HepG2 (cell line): ENCODE measurements at regions not wholly inside any gene's neighbourhood (a gene's known extent, or its start where the extent isn't known, plus 50 kb on each side); places are given as distances from the start of the nearest gene placed in this dataset.

Experiments
- ATAC-seq: fragments of 200-7000 bp; cut with Tn5 transposase; 3 replicates; pipeline ENCODE4 v1.9.1; 2020; ENCODE audit warnings: mild to moderate bottlenecking, moderate library complexity
- BruUV-seq: library from RNA; stranded (reverse); fragments of 400-500 nt; replicated peaks from 2 replicates; lab custom pipeline; 2021; lab: Mats Ljungman, UMichigan
- CTCF ChIA-PET: fragments of 300-600 bp; formaldehyde crosslinking; extraction: SDS; loops from one replicate; lab custom pipeline; 2021; ENCODE audit warnings: low total read pairs, inconsistent platforms, low intra/inter-chr PET ratio; lab: Yijun Ruan, JAX
- POLR2A ChIA-PET: fragments of 350-600 bp; sonication (Branson Sonifier 250); formaldehyde crosslinking; loops from one replicate; lab custom pipeline; 2020; ENCODE audit warnings: antibody characterized with exemption, inconsistent platforms; lab: Yijun Ruan, JAX
- DNase-seq: peaks from one replicate; pipeline ENCODE4 v3.0.0-alpha.2; 2015; ENCODE audit warnings: low spot score
- FAIRE-seq: peaks from 3 replicates; lab custom pipeline; 2011; peaks lifted over from hg19 to GRCh38; lab: Jason Lieb, UNC
- H2AFZ ChIP-seq: one replicate; pipeline ENCODE4 v1.6.1; 2011; ENCODE audit warnings: low read length, inconsistent platforms
- H3K27ac ChIP-seq: fragments of 300-600 bp; 3 replicates; pipeline ENCODE4 v1.8.0; 2011; ENCODE audit warnings: mixed run types, mild to moderate bottlenecking, mixed read lengths, low read length, inconsistent platforms; ENCODE audit not compliant: insufficient read depth; ENCODE audit errors: extremely low read length
- H3K27me3 ChIP-seq, 2 experiments: fragments of 200-600 bp in 1 of 2; 2 replicates in 1 of 2; 3 replicates in 1 of 2; pipeline versions ENCODE4 v1.6.0 to v1.8.0; 2011; ENCODE audit warnings: low read length in 2 of 2, mild to moderate bottlenecking in 2 of 2, moderate library complexity in 2 of 2, inconsistent platforms in 1 of 2; ENCODE audit not compliant: insufficient read depth in 2 of 2, control insufficient read depth in 1 of 2
- H3K36me3 ChIP-seq, 2 experiments: fragments of 200-600 bp in 1 of 2; replicated peaks in 1 of 2; 2 replicates in 1 of 2; 3 replicates in 1 of 2; pipeline versions ENCODE4 v1.5.1 to v1.8.0; 2011; ENCODE audit warnings: low read length in 2 of 2, inconsistent platforms in 1 of 2; ENCODE audit not compliant: insufficient read depth in 2 of 2, control insufficient read depth in 1 of 2
- H3K4me1 ChIP-seq: 2 replicates; pipeline ENCODE4 v1.5.1; 2012; ENCODE audit warnings: low read length, inconsistent platforms; ENCODE audit not compliant: insufficient read depth
- H3K4me2 ChIP-seq: 2 replicates; pipeline ENCODE4 v1.6.0; 2011; ENCODE audit warnings: low read depth, low read length, inconsistent platforms
- H3K4me3 ChIP-seq, 3 experiments: fragments of 200-600 bp in 1 of 3; sonication (generic), shearing (Covaris generic) in 1 of 3; replicated peaks in 1 of 3; 2 replicates each; pipeline ENCODE4 v1.5.1; 2011 to 2016; ENCODE audit warnings: low read length in 3 of 3, inconsistent platforms in 2 of 3, low read depth in 2 of 3, mild to moderate bottlenecking in 2 of 3, control low read depth in 1 of 3, mixed read lengths in 1 of 3; ENCODE audit not compliant: insufficient read depth in 1 of 3
- H3K79me2 ChIP-seq: one replicate; pipeline ENCODE4 v1.6.1; 2011; ENCODE audit warnings: low read length, inconsistent platforms; ENCODE audit not compliant: insufficient read depth
- H3K9ac ChIP-seq: 2 replicates; pipeline ENCODE4 v1.6.0; 2011; ENCODE audit warnings: mild to moderate bottlenecking, low read depth, low read length, inconsistent platforms; ENCODE audit not compliant: insufficient read depth
- H3K9me3 ChIP-seq: 2 replicates; pipeline ENCODE4 v1.5.1; 2012; ENCODE audit warnings: mild to moderate bottlenecking, low read length
- H4K20me1 ChIP-seq: 2 replicates; pipeline ENCODE4 v1.6.0; 2011; ENCODE audit warnings: inconsistent platforms, mild to moderate bottlenecking, low read length, moderate library complexity; ENCODE audit not compliant: insufficient read depth
- MTF2 ChIP-seq: sonication (generic); formaldehyde crosslinking; IDR thresholded peaks from 2 replicates; pipeline ENCODE4 v1.5.0; 2020; ENCODE audit warnings: missing genetic modification reagents, borderline replicate concordance
- THYN1 ChIP-seq: sonication (generic); formaldehyde crosslinking; IDR thresholded peaks from 2 replicates; pipeline ENCODE4 v1.8.1; 2023; ENCODE audit warnings: low read depth, mild to moderate bottlenecking, moderate library complexity, missing genetic modification reagents, borderline replicate concordance
- ZNF350 ChIP-seq: sonication (generic); formaldehyde crosslinking; IDR thresholded peaks from 2 replicates; pipeline ENCODE4 v1.4.0; 2020; ENCODE audit warnings: mild to moderate bottlenecking, low read depth, missing genetic modification reagents, borderline replicate concordance
- ZZZ3 ChIP-seq: sonication (generic); formaldehyde crosslinking; IDR thresholded peaks from 2 replicates; pipeline ENCODE4 v1.4.0; 2020; ENCODE audit warnings: missing genetic modification reagents, mild to moderate bottlenecking, borderline replicate concordance
- WGBS: methylation state at CpG from one replicate; pipeline ENCODE4 v1.1.6; 2017; ENCODE audit warnings: low lambda C conversion rate; 5-methylcytosine and 5-hydroxymethylcytosine counted together
- in situ Hi-C: cut with HindIII; loops from 2 replicates; pipeline ENCODE4 v1.10.0; 2017; ENCODE audit warnings: low pct_unique_long_range_greater_than_20kb; ENCODE audit not compliant: extremely low pct_ligation_motif_present
- intact Hi-C: fragments of 100-400 bp; cut with micrococcal nuclease; formaldehyde crosslinking; loops from one replicate; pipeline ENCODE4 v1.10.0; 2022; ENCODE audit not compliant: unreplicated experiment
- TF ChIP-seq, protein P1 (sequence below): sonication (generic); formaldehyde crosslinking; IDR thresholded peaks from 2 replicates; pipeline ENCODE4 v1.4.0; 2020; ENCODE audit warnings: missing genetic modification reagents, borderline replicate concordance
- TF ChIP-seq, protein P2 (sequence below): sonication (generic); formaldehyde crosslinking; IDR thresholded peaks from 2 replicates; pipeline ENCODE4 v1.4.0; 2020; ENCODE audit warnings: missing genetic modification reagents

GRCh38 chr18:75728621-75729020, 301.1 kb upstream of the SMIM21 start:
- POLR2A ChIA-PET: no interaction called here
- in situ Hi-C loops: no loop called here
- Histone ChIP-seq H3K9me3 (no peaks in the 10 kb centered on the region), H3K36me3 (no peaks in the 10 kb centered on the region), H3K27me3 (peaks cover 0 to 13% of the 10 kb centered on the region in 2 experiments; a peak in 2 of 5 replicates), H3K9ac (no peak overlapping the region), H3K4me3 (no peak overlapping the region), H3K4me2 (no peak overlapping the region), H3K79me2 (no peaks in the 10 kb centered on the region)
- ATAC-seq (no peak), FAIRE-seq (no peak)
- BruUV-seq: no TSS peak
- CTCF ChIA-PET: no interaction called here
- TF ChIP-seq THYN1 (CRISPR knock-in tag) (no peak), MTF2 (CRISPR knock-in tag) (no peak), ZZZ3 (CRISPR knock-in tag) (no peak), ZNF350 (CRISPR knock-in tag) (no peak)
- TF ChIP-seq, protein P1, sequence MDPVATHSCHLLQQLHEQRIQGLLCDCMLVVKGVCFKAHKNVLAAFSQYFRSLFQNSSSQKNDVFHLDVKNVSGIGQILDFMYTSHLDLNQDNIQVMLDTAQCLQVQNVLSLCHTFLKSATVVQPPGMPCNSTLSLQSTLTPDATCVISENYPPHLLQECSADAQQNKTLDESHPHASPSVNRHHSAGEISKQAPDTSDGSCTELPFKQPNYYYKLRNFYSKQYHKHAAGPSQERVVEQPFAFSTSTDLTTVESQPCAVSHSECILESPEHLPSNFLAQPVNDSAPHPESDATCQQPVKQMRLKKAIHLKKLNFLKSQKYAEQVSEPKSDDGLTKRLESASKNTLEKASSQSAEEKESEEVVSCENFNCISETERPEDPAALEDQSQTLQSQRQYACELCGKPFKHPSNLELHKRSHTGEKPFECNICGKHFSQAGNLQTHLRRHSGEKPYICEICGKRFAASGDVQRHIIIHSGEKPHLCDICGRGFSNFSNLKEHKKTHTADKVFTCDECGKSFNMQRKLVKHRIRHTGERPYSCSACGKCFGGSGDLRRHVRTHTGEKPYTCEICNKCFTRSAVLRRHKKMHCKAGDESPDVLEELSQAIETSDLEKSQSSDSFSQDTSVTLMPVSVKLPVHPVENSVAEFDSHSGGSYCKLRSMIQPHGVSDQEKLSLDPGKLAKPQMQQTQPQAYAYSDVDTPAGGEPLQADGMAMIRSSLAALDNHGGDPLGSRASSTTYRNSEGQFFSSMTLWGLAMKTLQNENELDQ (CRISPR knock-in tag): no peak
- TF ChIP-seq, protein P2, sequence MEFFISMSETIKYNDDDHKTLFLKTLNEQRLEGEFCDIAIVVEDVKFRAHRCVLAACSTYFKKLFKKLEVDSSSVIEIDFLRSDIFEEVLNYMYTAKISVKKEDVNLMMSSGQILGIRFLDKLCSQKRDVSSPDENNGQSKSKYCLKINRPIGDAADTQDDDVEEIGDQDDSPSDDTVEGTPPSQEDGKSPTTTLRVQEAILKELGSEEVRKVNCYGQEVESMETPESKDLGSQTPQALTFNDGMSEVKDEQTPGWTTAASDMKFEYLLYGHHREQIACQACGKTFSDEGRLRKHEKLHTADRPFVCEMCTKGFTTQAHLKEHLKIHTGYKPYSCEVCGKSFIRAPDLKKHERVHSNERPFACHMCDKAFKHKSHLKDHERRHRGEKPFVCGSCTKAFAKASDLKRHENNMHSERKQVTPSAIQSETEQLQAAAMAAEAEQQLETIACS (CRISPR knock-in tag): no peak
- TF ChIP-seq, all 625 proteins: peak for 0
- Histone ChIP-seq H3K4me1 (no peaks in the 10 kb centered on the region), H3K27ac (no peak overlapping the region), H4K20me1 (no peaks in the 10 kb centered on the region), H2AFZ (no peak overlapping the region)
- no peak for DNase-seq
- 10% methylated on average over 7 of the region's 7 CpGs for WGBS
- intact Hi-C loops: no loop called here
